B cell (primary cell): ENCODE measurements at regions not wholly inside any gene's neighbourhood (a gene's known extent, or its start where the extent isn't known, plus 50 kb on each side); places are given as distances from the start of the nearest gene placed in this dataset.

Experiments
- EZH2 ChIP-seq: IDR thresholded peaks from 2 replicates; pipeline ENCODE4 v1.6.1; 2012; ENCODE audit warnings: borderline replicate concordance, low read depth, mild to moderate bottlenecking, moderate library complexity, low read length; ENCODE audit not compliant: insufficient read depth, poor library complexity, severe bottlenecking
- TF ChIP-seq, protein P1 (sequence below): fragments of 200-600 bp; IDR thresholded peaks from one replicate; pipeline ENCODE4 v1.8.0; 2022; ENCODE audit warnings: antibody characterized with exemption, mild to moderate bottlenecking

DNA sequence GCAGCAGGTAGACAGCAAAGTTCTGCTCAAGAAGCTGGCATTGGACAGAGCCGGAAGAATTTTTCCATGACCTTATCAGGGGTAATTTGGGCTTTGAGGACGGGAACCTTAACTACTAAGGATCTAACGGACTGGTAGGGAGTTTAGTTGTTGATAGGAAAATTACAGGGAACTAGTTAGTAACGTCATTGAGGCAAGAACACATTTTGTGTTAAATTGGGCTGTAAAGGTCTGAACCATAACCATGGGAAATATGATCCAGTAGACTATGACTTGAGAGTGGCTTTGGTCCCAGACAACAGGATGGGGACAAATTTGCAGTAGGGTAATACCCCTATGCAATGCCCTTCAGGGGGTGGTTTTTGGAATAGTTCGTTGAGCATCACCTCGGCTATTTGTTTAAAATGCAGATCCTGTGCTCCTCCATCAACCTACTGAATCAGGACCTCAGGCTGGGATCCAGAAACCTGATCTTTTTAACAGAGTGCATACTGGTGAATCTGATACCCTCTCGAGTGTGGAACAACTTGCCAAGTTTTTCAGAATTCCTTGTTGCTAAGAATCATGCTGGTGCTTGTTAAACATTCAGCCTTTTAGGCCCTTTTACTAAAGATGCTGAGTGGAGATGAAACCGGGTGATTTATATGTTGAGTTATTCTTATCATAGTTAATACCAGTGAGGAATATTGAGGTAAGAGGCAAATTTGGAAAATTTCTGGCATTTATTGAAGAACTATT, 255.1 kb downstream of the MAP2K6 start:
- TF ChIP-seq, protein P1, sequence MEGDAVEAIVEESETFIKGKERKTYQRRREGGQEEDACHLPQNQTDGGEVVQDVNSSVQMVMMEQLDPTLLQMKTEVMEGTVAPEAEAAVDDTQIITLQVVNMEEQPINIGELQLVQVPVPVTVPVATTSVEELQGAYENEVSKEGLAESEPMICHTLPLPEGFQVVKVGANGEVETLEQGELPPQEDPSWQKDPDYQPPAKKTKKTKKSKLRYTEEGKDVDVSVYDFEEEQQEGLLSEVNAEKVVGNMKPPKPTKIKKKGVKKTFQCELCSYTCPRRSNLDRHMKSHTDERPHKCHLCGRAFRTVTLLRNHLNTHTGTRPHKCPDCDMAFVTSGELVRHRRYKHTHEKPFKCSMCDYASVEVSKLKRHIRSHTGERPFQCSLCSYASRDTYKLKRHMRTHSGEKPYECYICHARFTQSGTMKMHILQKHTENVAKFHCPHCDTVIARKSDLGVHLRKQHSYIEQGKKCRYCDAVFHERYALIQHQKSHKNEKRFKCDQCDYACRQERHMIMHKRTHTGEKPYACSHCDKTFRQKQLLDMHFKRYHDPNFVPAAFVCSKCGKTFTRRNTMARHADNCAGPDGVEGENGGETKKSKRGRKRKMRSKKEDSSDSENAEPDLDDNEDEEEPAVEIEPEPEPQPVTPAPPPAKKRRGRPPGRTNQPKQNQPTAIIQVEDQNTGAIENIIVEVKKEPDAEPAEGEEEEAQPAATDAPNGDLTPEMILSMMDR = no peak
- TF ChIP-seq EZH2 = no peak
